ENCODE measurements at regions not wholly inside any gene's neighbourhood (a gene's known extent, or its start where the extent isn't known, plus 50 kb on each side); places are given as distances from the start of the nearest gene placed in this dataset.
A peak's percentile ranks its signal among the peaks of the same experiment; 100 is the strongest.

GRCh38 chr7:106423821-106424475, 139.2 kb upstream of the NAMPT start:
- Mint-ChIP-seq H3K4me1 (ENCODE audit: low read depth) (peaks cover 54% of the 10 kb centered on the region), H3K36me3 (ENCODE audit: low read depth) (no peaks in the 10 kb centered on the region), H3K9me3 (no peaks in the 10 kb centered on the region), H3K27ac (no peak overlapping the region), H3K4me3 (no peak overlapping the region), H3K27me3 (ENCODE audit: insufficient read depth) (peaks cover 2% of the 10 kb centered on the region)
- DNase-seq, result no peak
- no peak for TF ChIP-seq CTCF (IDR thresholded peaks at IDR 0.05)

GRCh38 chr7:106423111-106423510, 138.3 kb upstream of the NAMPT start:
- Mint-ChIP-seq H3K4me1 (ENCODE audit: low read depth) (peaks cover 54% of the 10 kb centered on the region), H3K27me3 (ENCODE audit: insufficient read depth) (peaks cover 2% of the 10 kb centered on the region), H3K36me3 (ENCODE audit: low read depth) (no peaks in the 10 kb centered on the region), H3K9me3 (no peaks in the 10 kb centered on the region), H3K27ac (no peak overlapping the region), H3K4me3 (no peak overlapping the region)
- TF ChIP-seq CTCF (IDR thresholded peaks at IDR 0.05), result no peak
- DNase-seq, result no peak

GRCh38 chr7:106421181-106421762, 136.5 kb upstream of the NAMPT start:
- peak; percentile 88 for DNase-seq
- peaks cover 64% of the 10 kb centered on the region for H3K4me1 Mint-ChIP-seq (ENCODE audit: low read depth)

GRCh38 chr7:106420736-106421135, 136.0 kb upstream of the NAMPT start:
- Mint-ChIP-seq H3K27ac (peak overlapping the region; percentile 94), H3K9me3 (peaks cover 10% of the 10 kb centered on the region), H3K27me3 (ENCODE audit: insufficient read depth) (no peaks in the 10 kb centered on the region; the same call in none of the 2 replicates), H3K4me1 (ENCODE audit: low read depth) (peaks cover 63% of the 10 kb centered on the region), H3K4me3 (no peak overlapping the region), H3K36me3 (ENCODE audit: low read depth) (peaks cover 5% of the 10 kb centered on the region; the same call in 1 of the 2 replicates)
- no peak for DNase-seq
- no peak for TF ChIP-seq CTCF (IDR thresholded peaks at IDR 0.05)

More at GRCh38 chr7:106421181-106421762, 136.5 kb upstream of the NAMPT start:
- peak overlapping the region; percentile 94 for H3K27ac Mint-ChIP-seq
- TF ChIP-seq CTCF (IDR thresholded peaks at IDR 0.05), result no peak
- H3K27me3 Mint-ChIP-seq (ENCODE audit: insufficient read depth), result peaks cover under 1% of the 10 kb centered on the region
- peak overlapping the region; percentile 10; the same call in 1 of the 2 replicates for H3K4me3 Mint-ChIP-seq
- H3K9me3 Mint-ChIP-seq, result peaks cover 8% of the 10 kb centered on the region
- peaks cover 3% of the 10 kb centered on the region; the same call in 1 of the 2 replicates for H3K36me3 Mint-ChIP-seq (ENCODE audit: low read depth)

- DNase-seq, result no peak
- Mint-ChIP-seq H3K27ac (peak overlapping the region; percentile 94; the same call in 1 of the 2 replicates), H3K27me3 (ENCODE audit: insufficient read depth) (no peaks in the 10 kb centered on the region; the same call in none of the 2 replicates), H3K9me3 (peaks cover 10% of the 10 kb centered on the region), H3K36me3 (ENCODE audit: low read depth) (peaks cover 5% of the 10 kb centered on the region; the same call in 1 of the 2 replicates), H3K4me3 (no peak overlapping the region), H3K4me1 (ENCODE audit: low read depth) (peaks cover 63% of the 10 kb centered on the region)
- no peak for TF ChIP-seq CTCF (IDR thresholded peaks at IDR 0.05)
Measured at GRCh38 chr7:106420210-106420609, 135.4 kb upstream of the NAMPT start.

Data from HFFc6 (cell line).